ENCODE measurements at regions not wholly inside any gene's neighbourhood (a gene's known extent, or its start where the extent isn't known, plus 50 kb on each side); places are given as distances from the start of the nearest gene placed in this dataset.

DNA sequence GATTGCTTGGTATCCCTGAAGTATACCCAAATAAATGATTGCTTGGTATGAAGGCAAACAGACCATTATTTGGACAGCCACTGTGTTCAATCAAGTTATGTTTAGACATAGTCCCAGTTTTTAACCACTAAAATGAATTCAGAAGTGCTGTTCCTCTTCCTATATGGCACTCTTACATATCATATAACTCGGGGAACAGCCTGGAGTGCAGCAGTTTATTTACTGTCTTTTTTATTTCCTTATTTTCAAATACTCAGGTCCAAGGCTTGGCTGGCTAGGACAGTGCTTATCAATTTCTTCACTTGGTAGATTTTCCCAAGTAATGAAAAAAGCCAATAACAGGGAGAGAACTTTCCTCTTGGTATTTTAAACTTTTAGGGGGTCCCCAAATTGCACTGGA lies 58.6 kb upstream of the CCDC112 start:
- H3K27ac Mint-ChIP-seq = no peak overlapping the region
- no peaks in the 10 kb centered on the region for H3K4me1 Mint-ChIP-seq
- ChIA-PET POLR2A (no interaction called here), CTCF (no interaction called here)
- H3K36me3 Mint-ChIP-seq (ENCODE audit: low read depth) = no peaks in the 10 kb centered on the region
- intact Hi-C loops (cut with micrococcal nuclease) = no loop called here
- H3K27me3 Mint-ChIP-seq = peaks cover 1% of the 10 kb centered on the region
- no peak for DNase-seq
- ATAC-seq (ENCODE audit: low read depth) = no peak
- H3K9me3 Mint-ChIP-seq = peaks cover 3% of the 10 kb centered on the region
- TF ChIP-seq, protein P1, sequence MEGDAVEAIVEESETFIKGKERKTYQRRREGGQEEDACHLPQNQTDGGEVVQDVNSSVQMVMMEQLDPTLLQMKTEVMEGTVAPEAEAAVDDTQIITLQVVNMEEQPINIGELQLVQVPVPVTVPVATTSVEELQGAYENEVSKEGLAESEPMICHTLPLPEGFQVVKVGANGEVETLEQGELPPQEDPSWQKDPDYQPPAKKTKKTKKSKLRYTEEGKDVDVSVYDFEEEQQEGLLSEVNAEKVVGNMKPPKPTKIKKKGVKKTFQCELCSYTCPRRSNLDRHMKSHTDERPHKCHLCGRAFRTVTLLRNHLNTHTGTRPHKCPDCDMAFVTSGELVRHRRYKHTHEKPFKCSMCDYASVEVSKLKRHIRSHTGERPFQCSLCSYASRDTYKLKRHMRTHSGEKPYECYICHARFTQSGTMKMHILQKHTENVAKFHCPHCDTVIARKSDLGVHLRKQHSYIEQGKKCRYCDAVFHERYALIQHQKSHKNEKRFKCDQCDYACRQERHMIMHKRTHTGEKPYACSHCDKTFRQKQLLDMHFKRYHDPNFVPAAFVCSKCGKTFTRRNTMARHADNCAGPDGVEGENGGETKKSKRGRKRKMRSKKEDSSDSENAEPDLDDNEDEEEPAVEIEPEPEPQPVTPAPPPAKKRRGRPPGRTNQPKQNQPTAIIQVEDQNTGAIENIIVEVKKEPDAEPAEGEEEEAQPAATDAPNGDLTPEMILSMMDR (IDR thresholded peaks at IDR 0.05) = no peak
- H3K4me3 Mint-ChIP-seq = no peak overlapping the region

DNA sequence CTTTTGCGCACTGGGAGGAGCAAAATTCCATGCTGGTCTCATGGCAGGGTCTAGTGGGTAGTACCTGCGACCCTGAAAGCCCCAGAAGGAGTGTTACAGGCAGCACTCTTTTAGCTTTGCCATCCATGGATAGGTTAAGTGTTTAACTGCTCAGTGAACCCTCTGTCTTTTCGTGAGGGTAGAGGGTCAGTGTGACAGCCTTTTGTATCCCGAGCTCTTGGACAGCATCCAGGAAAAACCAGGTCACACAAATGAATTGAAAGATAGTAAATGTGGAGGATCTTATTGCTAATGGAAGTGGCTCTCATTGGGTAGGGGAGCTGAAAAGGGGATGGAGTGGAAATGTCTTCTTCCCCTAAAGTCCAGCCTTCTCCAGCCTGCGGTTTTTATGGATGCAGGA lies 57.8 kb upstream of the CCDC112 start:
- POLR2A ChIA-PET = no interaction called here
- intact Hi-C loops (cut with micrococcal nuclease) = no loop called here
- DNase-seq = no peak
- Mint-ChIP-seq H3K9me3 (peaks cover 3% of the 10 kb centered on the region), H3K27ac (no peak overlapping the region), H3K4me3 (no peak overlapping the region), H3K4me1 (no peaks in the 10 kb centered on the region), H3K36me3 (ENCODE audit: low read depth) (no peaks in the 10 kb centered on the region), H3K27me3 (no peaks in the 10 kb centered on the region)
- TF ChIP-seq, protein P1 (IDR thresholded peaks at IDR 0.05) = no peak
- no peak for ATAC-seq (ENCODE audit: low read depth)
- CTCF ChIA-PET = no interaction called here

DNA sequence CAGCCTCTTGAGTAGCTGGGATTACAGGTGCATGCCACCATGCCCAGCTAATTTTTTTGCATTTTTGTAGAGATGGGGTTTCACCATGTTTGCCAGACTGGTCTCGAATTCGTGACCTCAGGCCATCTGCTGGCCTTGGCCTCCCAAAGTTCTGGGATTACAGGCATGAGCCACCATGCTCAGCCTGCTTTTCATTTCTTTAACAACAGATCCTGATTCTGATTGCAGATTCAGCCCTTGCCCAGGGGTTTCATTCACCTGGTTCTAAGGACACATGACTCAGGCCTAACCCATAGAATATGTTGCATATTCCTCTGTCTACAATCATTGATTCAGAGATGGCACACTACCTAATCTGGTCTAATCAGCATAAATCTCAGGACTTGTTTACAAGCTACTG lies 56.1 kb upstream of the CCDC112 start:
- ChIA-PET POLR2A (no interaction called here), CTCF (no interaction called here)
- Mint-ChIP-seq H3K27me3 (peaks cover 6% of the 10 kb centered on the region), H3K36me3 (ENCODE audit: low read depth) (no peaks in the 10 kb centered on the region), H3K4me3 (no peak overlapping the region), H3K9me3 (peaks cover 3% of the 10 kb centered on the region), H3K4me1 (no peaks in the 10 kb centered on the region), H3K27ac (no peak overlapping the region)
- TF ChIP-seq, protein P1 (IDR thresholded peaks at IDR 0.05) = no peak
- no peak for DNase-seq
- intact Hi-C loops (cut with micrococcal nuclease) = no loop called here
- no peak for ATAC-seq (ENCODE audit: low read depth)

DNA sequence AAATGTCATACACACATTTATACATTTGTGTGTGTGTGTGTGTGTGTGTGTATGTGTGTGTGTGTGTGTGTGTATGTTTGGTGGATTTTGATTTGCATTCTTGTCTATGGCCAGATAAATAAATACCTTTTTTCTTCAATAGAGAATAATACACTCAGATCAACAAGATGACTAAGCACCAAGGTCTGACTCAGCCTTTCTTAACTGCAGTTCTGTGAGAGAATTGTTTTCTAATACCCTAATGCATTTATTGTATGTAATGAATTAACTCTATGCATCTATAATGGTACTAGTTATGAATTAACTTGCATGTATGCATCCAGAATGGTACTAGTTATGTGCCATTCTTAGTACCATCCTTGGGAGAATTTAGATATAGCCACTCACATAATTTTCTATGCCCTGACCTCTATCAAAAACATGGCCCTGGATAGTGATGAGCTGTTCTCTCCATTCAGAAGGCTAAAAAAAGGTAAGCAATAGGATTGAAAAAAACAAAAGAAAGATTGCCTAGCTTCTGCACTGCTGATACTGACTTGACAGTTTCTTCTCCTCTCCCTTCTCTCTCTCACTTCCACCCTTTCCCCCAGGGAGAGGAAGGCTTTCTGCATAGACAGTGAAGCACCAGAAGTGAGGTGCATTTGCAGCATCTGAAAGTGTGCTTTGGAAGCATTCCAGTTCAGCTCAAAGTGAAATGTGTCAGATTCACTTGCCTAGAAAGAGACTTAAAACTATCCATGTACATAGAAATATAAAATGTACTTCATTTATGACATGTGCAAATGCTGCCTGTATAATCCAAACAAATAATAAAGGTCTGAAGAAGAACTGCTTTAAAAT lies 55.1 kb upstream of the CCDC112 start:
- no peak overlapping the region for H3K27ac Mint-ChIP-seq
- ATAC-seq (ENCODE audit: low read depth) (no peak), DNase-seq (no peak)
- peaks cover 3% of the 10 kb centered on the region for H3K9me3 Mint-ChIP-seq
- ChIA-PET POLR2A (no interaction called here), CTCF (no interaction called here)
- H3K27me3 Mint-ChIP-seq = peaks cover 6% of the 10 kb centered on the region
- no peak overlapping the region for H3K4me3 Mint-ChIP-seq
- no peaks in the 10 kb centered on the region for H3K36me3 Mint-ChIP-seq (ENCODE audit: low read depth)
- intact Hi-C loops (cut with micrococcal nuclease) = no loop called here
- H3K4me1 Mint-ChIP-seq = no peaks in the 10 kb centered on the region
- TF ChIP-seq, protein P1 (IDR thresholded peaks at IDR 0.05) = no peak

DNA sequence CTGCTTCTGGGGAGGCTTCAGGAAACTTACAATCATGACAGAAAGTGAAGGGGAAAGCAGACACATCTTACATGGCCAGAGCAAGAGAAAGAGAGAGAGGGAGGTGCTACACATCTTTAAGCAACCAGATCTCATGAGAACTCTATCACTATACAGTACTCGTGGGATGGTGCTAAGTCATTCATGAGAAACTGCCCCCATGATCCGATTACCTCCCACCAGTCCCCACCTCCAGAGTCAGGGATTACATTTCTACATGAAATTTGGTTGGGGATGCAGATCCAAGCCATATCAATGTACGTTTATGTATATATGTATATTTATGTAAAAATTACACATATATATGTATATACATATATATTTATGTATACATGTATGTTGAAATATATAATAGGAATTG lies 54.4 kb upstream of the CCDC112 start:
- no peak overlapping the region for H3K4me3 Mint-ChIP-seq
- H3K9me3 Mint-ChIP-seq = peaks cover 7% of the 10 kb centered on the region
- intact Hi-C loops (cut with micrococcal nuclease) = no loop called here
- no peak for ATAC-seq (ENCODE audit: low read depth)
- H3K27me3 Mint-ChIP-seq = peaks cover 11% of the 10 kb centered on the region
- H3K36me3 Mint-ChIP-seq (ENCODE audit: low read depth) = no peaks in the 10 kb centered on the region
- no peak for DNase-seq
- TF ChIP-seq, protein P1 (IDR thresholded peaks at IDR 0.05) = no peak
- ChIA-PET POLR2A (no interaction called here), CTCF (no interaction called here)
- H3K4me1 Mint-ChIP-seq = no peaks in the 10 kb centered on the region
- H3K27ac Mint-ChIP-seq = no peak overlapping the region

All from activated B cell treated with CpG ODN at 0.5 μM for 24 hours (primary cell).